Medulla oblongata (tissue), 1 donor: ENCODE measurements at regions not wholly inside any gene's neighbourhood (a gene's known extent, or its start where the extent isn't known, plus 50 kb on each side); places are given as distances from the start of the nearest gene placed in this dataset.

Source experiments
- DNase-seq: peaks from one replicate; pipeline ENCODE4 v3.0.0-alpha.2; 2015; ENCODE audit errors: extremely low spot score

DNA sequence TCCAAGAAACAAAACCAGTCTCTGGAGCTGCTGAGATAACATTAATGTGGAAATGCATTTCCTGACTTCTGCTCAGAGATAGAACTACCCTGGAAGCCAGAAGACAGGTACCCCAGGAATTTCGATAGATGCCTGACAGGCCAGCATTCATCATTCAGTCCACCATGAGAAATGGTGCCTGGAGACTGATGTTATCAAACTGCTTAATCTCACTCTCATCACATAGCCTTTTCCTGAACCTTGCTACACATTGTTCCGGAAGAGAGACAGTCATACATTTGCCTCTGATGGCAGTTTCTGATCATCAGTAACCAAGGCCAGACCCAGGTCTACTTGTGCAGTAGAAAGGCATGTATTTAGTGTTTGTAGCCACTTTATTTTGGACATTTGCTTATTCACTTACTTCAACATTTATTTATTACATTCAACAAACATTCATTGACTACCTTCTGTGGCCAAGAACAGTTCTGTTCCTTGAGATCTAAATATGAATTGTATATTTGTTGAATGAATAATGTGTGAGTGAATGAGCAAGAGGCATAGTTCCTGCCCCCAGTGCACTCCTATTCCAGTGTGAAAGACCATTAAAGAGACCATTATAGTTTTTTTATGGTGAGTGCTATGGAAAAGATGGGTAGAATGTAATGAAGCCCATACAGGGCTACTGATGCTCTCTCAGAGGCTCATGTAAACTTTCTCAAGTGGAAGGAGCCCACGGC lies 485.7 kb downstream of the NUF2 start:
- no peak for DNase-seq

DNA sequence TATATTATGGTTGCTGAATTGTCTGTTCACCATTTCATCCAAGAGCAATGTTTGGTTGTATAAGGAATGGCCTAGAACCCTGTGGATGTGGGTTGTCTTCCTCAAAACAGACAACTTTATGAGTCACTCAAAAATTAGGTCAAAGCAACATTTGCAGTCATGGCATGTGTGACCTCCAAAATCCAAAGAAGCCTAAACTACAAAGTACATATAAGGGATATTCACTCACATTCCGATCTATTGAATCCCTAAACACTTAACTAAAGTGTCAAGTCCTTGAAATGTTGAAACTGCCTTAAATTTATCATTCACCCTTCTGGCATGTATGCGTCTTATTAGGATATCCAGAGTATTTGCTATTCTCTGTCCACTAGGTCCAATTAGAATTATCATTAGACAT lies 491.5 kb downstream of the NUF2 start:
- no peak for DNase-seq

- DNase-seq, result no peak
Measured at GRCh38 chr1:163820226-163820625, 498.5 kb downstream of the NUF2 start.

- DNase-seq, result no peak
Measured at GRCh38 chr1:163820766-163821165, 499.0 kb downstream of the NUF2 start.

DNA sequence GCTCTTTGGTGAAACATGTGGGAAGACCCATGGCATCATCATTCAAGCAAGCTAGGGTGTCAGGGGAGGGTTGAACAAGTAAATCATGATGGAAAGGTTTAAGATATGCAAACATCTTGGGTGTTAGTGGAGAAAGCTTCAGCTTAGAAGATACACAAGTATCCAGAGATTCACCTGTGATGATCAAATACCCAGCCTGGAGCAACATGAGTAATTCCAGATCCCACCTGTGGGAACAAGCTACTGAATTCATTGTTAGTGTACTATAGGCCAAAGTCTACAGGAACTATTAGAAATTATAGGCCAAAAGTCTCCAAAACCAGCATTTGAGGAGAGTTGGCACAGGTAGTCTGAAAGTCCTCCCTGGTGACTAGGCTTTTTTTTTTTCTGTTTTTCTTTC lies 499.9 kb downstream of the NUF2 start:
- no peak for DNase-seq

GRCh38 chr1:163823017-163823416 lies 501.3 kb downstream of the NUF2 start:
- no peak for DNase-seq

DNA sequence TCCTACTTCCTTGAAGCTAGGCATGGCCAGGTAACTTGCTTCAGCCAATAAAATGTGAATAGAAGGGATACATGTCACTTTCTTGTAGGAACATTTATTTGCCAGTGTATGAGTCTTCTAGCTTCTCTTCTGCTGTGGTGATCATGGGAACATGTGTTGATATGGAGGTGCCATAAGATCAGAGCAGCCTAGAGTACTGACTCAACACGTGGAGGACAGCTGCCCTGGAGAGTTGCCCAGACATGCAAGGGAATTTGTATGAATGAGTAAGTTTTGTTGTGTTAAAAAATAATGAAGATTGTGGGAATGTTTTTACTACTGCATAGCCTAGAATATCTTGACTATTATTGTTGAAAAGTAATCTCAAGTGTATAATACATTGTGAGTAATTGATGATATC lies 502.3 kb downstream of the NUF2 start:
- DNase-seq, result no peak

- DNase-seq, result no peak
Measured at GRCh38 chr1:163824490-163824889, 502.7 kb downstream of the NUF2 start.

GRCh38 chr1:163826500-163826899 lies 504.7 kb downstream of the NUF2 start:
- DNase-seq, result no peak

DNA sequence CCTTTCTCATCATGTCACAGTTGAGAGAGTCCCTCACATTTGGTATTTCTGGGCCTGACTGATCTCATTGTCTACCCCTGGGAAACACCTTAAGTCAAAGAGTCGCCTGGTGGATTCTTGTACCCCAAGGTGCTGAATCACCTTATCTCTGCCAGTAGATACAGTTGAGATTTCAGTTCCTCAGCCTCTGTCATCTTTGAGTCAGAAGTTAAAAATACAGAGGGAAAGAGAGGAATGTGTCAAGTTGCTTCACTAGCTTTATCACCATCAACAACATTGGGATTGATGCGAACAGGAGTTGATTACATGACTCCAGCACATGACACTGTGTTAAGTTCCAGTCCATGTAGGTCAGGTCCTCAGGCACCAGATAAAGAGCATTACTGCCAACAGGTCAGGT lies 513.0 kb downstream of the NUF2 start:
- no peak for DNase-seq

DNA sequence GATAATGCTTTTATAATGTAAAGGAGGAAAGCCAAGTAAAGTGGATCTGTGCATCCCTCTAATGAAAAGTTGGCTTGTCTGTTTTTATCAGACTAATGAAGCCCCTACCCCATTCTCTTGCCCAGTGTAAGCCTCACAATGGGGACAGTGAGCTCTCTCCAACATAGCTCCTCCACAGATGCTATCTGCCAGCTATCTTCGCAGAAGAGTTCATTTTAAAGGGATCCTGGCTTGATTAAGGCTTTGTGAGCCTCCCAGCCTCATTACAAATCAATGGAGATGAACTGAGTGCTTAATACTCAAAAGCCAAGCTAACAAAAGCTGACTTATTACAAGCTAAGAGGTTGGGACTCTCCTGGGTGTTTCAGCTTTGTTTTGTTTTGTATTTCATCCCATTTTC lies 514.7 kb downstream of the NUF2 start:
- DNase-seq, result no peak

- DNase-seq, result no peak
Measured at GRCh38 chr1:163837206-163837605, 515.5 kb downstream of the NUF2 start.

DNA sequence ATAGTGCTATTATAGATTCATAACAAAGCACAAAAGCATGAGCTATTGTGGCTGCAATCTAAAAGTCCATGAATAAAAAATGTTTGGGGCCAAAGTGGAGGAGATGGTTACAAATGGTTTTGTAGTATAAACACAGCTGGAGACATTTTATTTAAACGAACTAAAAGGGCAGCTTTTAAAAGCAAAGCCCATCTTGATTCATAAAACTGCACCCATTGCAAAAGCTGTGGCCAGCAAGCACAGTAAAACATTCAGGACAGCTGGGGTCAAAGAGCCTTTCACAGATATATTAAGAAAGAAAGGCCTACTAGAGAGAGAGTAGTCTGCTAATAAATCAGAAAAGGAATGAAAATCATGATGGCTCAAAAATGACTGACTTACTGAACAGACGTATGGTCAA lies 520.8 kb downstream of the NUF2 start:
- no peak for DNase-seq

DNA sequence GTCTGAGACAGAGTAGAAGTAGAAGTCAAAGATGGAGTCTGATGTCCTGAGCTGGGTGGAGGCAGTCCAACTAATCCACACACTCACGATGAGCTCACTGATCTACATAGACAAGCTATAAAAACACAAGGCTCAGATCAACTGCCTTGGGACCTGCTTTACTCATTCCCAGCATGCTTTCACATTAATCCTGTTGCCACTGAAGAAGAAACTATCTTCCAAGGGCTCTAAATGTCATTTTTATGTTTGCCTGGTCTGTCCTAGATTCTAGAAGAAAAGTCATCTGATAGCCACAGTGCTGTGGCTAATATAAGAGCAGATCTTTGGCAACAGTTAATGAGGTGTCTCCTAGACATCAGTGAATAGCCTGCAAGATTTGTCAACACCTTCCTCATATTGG lies 522.7 kb downstream of the NUF2 start:
- no peak for DNase-seq

- no peak for DNase-seq
Measured at GRCh38 chr1:163845279-163845678, 523.5 kb downstream of the NUF2 start.

- DNase-seq, result no peak
Measured at GRCh38 chr1:163863731-163864130, 542.0 kb downstream of the NUF2 start.

DNA sequence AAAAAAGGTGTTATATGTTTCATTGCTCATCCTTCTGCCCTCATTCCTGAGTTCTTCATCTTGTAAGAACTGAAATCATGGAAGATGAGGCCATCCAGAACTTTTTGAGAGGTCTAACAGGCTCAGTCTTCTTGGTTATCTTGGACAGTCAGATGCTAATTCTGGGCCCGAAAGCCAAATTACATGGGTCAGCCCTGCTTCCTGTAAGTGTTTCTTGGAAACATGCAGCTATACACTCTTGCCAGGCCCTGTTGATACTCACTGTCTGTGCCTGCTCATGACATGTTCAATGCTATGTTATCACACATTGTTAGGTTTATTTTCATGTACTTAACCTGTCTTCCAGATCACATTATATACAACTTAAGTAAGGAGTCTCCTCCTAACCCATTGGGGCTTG lies 542.5 kb downstream of the NUF2 start:
- DNase-seq, result no peak

GRCh38 chr1:163866564-163866963 lies 544.8 kb downstream of the NUF2 start:
- no peak for DNase-seq

DNA sequence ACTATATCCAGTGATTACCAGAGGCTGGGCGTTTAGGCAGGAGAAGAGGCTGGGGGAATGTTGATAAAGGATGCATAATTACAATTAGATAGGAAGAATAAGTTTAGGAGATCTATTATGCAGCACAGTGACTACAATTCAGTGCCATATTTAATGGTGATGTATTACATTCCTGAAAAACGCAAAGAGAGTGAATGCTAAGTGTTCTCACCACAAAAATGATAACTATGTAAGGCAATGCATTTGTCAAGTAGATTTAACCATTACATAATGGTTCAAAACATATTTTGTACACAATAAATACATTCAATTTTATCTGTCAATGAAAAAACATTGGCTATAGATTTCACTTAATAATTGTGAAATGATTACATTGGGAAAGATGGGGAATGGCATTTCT lies 548.9 kb downstream of the NUF2 start:
- no peak for DNase-seq

DNA sequence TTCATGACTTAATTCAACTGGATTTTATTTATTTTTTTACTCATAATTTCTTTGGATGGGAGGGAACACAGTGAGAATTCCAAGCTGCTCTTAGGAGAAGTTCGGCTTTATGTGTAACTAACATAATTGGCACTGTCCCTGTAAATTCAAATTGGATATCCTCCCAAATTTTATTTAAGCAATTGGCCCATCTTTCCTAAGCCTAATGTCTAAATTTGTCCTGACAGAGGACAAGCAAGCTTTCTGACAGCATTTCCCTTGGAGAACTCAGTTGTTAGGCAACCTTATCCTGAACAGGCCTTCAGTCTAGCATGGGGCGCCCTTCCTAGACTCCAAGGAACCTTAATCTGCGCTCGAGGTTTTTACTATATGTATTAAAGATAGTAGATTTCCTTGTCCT lies 550.3 kb downstream of the NUF2 start:
- no peak for DNase-seq

DNA sequence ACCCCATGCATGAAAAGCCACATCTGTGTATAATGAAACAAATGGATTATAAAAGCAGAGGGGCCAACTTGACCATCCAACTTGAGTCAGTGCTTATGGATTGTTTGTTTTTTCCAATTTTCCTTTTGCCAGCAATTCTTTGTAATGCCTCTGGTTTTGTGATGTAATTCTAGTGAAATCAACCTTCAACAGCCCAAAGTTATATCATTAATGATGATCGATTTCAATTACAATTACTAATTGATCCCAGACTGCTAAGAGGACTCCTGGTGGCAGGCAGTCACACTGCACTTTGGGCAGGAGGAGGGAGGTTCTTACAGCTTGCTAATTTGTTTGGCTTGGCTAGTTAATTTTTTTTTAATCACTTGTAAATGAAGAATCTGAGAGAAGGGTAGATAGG lies 552.3 kb downstream of the NUF2 start:
- no peak for DNase-seq

GRCh38 chr1:163875200-163875926 lies 553.6 kb downstream of the NUF2 start:
- DNase-seq, result no peak

- no peak for DNase-seq
Measured at GRCh38 chr1:163875927-163876320, 554.2 kb downstream of the NUF2 start.

DNA sequence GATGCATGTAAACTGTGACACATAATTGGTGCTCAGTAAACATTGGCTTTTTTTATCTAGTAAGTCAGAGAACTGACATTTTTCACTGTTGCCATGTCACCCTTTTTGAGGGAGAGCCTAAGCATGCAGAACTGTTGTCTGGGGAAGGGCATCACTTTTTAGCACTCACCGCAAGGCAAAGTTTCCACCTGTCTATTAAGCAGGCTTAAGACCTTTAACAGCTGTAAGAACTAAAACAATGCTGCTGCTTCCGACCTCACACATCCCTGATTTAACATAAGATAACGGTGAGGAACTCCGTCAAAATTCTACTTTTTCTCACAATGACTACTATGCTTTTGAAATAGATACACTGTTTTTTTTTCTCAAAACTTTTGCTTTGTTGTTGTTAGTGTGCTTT lies 554.8 kb downstream of the NUF2 start:
- no peak for DNase-seq
